ENCODE measurements at regions not wholly inside any gene's neighbourhood (a gene's known extent, or its start where the extent isn't known, plus 50 kb on each side); places are given as distances from the start of the nearest gene placed in this dataset.

DNA sequence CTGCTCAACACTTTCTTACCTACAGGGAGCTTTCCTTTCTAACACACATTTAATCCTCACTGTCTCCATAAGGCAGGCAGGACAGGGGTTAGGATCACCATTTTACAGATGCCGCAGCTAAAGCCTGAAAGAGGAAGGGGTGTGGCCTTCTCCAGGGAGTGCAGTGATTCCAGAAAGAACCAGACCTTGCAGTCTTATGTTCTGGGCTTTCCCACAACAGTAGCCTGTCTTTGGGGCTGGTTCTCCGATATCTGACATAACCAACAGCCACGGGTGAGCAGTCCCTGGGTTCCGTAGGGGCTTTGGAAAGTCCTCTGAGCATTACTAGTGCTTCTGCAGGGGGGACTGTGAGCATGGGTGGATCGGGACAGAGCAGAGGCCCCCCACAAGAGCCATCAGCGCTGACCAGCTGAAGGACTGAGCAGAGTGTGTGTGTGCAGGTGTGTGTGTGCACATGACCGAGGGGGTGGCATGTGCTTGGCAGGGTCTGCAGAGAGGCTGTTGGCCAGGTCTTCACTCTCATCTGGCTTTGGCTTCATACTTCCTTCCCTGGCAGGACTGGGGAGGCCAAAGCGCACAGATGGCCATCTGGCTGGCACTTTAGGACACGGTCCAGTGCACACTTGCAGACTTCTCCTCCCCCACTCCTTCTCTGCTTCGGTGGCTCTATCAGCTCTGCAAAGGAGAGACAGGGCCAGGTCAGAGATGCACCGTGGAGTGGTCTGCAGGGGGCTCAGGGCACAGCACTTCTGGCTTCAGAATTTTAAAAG lies 400.3 kb downstream of the RPS24 start:
- TF ChIP-seq CTCF (conservative IDR thresholded peaks at IDR 0.05 in 1 of 2, IDR thresholded peaks at IDR 0.05 in 1 of 2; ENCODE audit: low read depth in 1 of 2, low read length in 2 of 2) (no peak), EZH2 (IDR thresholded peaks at IDR 0.05; ENCODE audit: low read length, missing control alignments) (no peak)
